GM21723 (cell line): ENCODE measurements at regions not wholly inside any gene's neighbourhood (a gene's known extent, or its start where the extent isn't known, plus 50 kb on each side); places are given as distances from the start of the nearest gene placed in this dataset.

Source experiments
- ATAC-seq: cut with Tn5 transposase; IDR thresholded peaks from one replicate; pipeline ENCODE4 v1.9.1; 2021; ENCODE audit warnings: mild to moderate bottlenecking, moderate library complexity; ENCODE audit not compliant: unreplicated experiment

DNA sequence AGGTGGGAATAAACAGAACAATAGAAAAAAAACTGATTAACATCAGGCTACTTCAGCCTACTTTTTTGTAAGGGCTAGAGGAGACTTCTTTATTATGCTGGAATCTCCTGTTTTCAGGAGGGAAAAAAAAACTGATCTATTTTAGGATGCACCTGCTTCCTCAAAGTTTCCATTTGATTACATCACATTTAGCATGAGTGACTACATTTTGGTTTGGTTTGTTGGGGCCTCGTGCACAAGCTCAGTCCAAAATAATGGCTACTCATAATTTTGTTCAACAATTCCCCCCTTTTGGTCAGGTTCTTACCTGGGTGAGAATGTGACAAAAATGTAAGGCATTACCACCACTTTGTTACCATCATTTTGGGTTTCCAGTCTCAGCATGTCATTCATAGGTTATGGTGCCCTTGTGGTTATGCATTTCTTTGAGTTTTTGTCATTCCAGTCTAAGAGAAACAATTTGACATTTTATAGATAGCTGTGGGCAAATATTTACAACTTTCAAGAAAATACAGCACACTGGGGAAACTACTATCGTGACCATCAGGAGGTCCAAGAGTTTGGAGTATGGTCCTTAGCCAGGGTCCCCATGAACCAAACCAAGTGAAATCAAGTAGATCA is 93.6 kb upstream of the ATP11B start:
- ATAC-seq = no peak

DNA sequence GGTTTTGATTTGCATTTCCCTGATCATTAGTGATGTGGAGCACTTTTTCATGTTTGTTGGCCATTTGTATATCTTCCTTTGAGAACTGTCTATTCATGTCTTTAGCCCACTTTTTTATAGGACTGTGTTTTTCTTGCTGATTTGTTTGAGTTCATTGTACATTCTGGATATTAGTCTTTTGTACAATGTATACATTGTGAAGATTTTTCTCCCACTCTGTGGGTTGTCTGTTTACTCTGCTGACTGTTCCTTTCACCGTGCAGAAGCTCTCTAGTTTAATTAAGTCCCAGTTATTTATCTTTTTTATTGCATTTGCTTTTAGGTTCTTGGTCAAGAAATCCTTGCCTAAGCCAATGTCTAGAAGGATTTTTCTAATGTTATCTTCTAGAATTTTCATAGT is 91.1 kb upstream of the ATP11B start:
- ATAC-seq = no peak

- no peak for ATAC-seq
These were observed 90.1 kb upstream of the ATP11B start for GRCh38 chr3:182703233-182703632.

DNA sequence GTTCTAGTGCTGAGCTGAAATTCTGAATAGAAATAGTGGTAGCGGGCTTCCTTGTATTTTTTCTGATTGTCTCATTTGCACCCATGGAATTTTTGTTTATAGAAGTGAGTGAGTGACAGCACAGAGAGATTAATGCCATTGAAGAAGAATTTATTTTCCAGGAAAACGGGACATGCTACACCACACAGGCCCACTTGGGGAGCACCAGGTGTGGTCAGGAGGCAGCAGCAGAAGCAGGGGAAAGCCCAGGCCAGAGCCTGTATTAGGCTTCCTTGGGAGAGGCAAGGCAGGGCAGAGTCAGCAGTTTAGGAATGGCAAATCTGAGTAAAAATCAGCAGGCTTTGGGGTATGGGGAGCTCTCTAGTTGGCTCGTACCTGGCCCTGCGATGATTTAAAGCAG is 88.4 kb upstream of the ATP11B start:
- ATAC-seq = no peak

DNA sequence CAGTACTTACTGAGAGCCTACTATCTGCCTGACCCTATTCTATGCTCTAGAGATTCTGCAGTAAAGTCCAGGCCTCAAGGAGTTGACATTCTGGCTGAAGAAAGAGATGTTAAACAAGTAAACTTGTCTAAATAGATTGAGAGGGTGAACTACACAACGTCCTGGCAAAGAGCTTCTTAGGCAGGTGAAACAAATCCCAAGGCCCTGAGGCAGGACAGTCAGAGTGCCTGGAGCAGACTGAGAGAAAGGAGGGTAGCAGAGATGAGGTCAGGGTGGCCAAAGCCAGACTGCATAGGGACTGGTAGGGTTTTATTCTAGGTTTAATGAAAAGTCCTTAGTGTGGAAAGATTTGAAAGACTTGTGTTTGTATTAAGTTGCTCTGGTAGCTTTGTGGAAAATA is 84.5 kb upstream of the ATP11B start:
- ATAC-seq = no peak

GRCh38 chr3:182709306-182709705 is 84.0 kb upstream of the ATP11B start:
- no peak for ATAC-seq

GRCh38 chr3:182710557-182711157 is 82.6 kb upstream of the ATP11B start:
- no peak for ATAC-seq

- ATAC-seq = no peak
These were observed 82.0 kb upstream of the ATP11B start for GRCh38 chr3:182711261-182711683.

- no peak for ATAC-seq
These were observed 81.5 kb upstream of the ATP11B start for GRCh38 chr3:182711853-182712252.

DNA sequence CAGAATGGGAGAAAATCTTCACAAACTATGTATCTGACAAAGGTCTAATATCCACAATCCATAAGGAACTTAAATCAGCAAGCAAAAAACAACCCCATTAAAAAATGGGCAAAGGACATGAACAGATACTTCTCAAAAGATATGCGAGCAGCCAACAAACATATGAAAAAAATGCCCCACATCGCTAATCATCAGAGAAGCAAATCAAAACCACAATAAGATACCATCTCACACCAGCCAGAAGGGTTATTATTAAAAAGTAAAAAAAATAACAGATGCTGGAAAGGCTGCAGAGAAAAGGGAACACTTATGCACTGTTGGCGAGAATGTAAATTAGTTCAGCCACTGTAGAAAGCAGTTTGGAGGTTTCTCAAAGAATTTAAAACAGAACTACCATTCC is 80.2 kb upstream of the ATP11B start:
- ATAC-seq = no peak

DNA sequence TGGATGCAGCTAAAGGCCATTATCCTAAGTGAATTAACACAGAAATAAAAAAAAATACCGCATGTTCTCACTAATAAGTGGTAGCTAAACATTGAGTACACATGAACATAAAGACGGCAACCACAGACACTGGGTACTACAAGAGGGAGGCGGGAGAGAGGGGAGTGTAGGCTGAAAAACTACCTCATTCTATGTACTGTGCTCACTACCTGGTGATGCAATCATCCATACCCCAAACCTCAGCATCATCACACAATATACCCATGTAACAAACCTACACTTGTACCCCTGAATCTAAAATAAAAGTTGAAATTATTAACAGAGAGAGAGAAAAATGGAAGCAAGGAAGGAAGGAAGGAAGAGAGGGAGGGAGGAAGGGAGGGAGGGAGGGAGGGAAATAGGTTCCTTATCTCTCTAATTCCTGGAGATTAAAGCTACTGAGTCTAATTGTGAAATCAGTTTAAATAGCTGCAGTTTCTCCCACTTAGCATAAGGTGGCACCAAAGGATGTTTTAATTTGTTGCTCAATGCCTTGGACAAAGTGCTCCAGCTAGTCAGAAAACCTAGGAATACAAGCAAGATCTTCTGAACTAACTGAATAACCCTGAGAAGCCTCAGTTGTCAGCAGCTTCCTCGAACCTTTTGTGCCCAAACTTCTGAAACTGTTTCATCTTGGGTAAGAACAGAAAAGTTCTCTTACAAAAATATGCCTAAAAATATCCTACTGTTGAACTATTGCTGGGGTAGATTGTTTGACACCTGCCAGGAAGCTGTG is 79.4 kb upstream of the ATP11B start:
- peak; percentile 43 for ATAC-seq

DNA sequence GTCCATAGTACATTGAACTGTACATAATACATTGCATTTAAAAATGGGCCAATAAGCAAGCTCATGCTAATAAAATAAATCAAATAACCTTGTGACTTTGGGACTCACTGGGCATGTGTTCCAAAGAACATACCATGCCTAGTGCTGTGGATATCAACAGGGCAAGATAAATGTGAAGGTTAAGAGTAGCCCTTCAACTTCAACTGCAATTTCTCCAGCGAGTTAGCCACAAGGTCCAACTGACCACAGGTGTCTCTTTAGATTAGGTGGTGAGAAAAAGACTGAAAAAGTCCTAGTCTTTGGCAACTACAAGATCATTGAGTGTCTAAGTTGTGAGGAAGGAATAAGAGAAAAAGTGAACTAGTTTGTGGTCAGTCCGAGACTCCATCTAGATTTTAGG is 78.3 kb upstream of the ATP11B start:
- ATAC-seq = no peak

DNA sequence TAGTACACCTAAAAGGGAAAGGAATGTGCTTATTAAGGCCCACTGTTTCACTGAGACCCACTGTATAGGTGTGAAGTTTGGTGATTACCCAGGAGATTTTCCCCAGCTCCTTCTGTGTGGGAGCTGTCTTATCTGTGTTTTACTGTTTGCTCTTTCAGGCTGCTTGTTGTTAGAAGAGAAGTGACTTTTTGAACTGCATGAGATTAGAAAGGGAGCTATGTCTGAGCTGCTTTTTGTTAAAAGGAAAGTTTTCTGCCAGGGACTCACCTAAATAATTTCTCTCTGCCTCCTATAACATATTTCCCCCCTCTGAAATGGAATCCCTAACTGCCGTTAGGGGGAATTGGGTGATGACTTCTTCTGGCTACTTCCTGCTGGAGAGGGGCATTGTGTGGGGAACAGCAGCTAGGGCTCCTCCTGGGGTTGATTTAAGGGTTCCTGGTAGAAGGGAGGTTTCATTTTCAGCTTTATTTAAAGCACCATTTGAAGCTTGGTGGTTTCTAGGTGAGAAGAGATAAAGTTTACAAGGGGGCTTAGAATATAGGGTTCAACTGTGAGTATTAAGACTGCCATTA is 77.1 kb upstream of the ATP11B start:
- ATAC-seq = peak; percentile 61

GRCh38 chr3:182717216-182717615 is 76.1 kb upstream of the ATP11B start:
- ATAC-seq = peak; percentile 82

DNA sequence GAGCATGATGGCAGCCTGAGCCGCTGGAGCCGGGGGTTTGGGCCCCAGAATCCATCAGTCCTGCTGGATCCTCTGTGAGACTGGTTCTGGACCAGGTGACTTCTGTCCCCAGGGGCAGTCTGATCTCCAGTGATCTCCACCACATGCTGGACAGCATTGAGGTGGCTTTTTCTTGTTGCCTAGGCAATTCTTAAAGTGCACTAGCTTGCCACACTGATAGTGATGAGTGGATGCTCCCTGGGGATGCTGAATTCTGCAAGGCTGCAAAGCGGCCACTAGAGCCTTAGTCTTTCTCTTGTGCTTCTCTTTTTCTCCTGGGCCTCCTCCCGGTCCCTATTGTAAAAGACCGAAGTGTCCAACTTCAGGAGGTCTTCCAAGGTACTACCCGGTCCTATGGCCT is 70.4 kb upstream of the ATP11B start:
- ATAC-seq = no peak

DNA sequence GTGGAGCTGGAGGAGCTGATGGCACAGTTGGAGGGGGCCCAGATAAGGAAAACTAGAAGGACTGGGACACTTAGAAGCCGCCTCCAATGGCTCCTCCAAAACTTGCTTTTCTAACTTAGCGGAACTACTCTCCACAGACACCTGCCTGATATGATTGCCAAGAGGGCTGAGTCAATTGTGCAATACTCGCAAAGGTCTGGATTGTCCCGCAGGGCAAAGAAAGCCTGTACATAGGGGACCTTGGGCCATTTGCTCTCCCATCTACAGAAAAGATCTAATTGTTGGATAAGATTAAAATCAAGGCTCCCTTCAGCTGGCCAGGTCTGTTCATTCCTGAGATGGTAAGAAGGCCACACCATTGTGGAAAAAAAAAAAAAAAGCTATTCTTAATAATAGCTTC is 69.7 kb upstream of the ATP11B start:
- ATAC-seq = no peak

- no peak for ATAC-seq
These were observed 67.7 kb upstream of the ATP11B start for GRCh38 chr3:182725372-182726251.

DNA sequence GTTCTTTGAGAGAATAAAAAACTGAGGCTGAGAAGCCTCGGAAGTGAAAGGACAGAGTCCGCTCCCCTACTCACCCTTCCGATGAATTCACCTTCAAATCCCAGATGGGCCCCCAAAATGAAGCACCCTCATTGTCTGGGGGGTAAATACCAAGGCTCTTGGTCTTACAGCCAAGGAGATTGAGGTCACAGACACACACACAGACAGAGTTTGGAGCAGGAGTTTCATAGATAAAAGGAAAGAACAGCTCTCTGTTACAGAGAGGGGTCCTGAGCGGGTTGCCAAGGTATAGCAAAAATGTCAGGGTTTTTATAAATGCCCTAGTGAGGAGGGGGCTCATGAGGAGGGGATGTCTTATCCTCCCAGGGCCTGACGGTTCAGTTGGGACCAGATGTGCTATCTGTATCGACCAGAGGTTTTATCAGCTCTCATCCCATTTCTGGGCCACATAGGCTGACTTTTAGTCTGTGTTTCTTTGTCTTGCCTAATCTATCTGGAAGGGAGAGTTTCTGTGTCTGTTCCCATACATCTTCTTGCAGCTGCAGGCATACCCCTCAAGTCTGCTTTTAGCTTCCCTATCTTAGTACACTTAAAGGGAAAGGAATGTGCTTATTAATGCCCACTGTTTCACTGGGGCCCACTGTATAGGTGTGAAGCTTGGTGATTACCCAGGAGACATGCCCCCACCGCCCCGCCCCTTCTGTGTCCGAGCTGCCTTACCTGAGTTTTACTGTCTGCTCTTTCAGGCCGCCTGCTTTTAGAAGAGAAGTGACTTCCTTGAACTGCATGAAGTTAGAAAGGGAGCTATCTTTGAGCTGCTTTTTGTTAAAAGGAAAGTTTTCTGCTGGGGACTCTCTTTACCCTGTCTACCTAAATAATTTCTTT is 66.8 kb upstream of the ATP11B start:
- no peak for ATAC-seq

GRCh38 chr3:182728238-182728637 is 65.1 kb upstream of the ATP11B start:
- no peak for ATAC-seq
